Erythroblast (primary cell): ENCODE measurements at regions not wholly inside any gene's neighbourhood (a gene's known extent, or its start where the extent isn't known, plus 50 kb on each side); places are given as distances from the start of the nearest gene placed in this dataset.

ENCODE experiments used
- GATA1 ChIP-seq: IDR thresholded peaks from 2 replicates; pipeline ENCODE4 v1.6.1; 2011; ENCODE audit warnings: low read depth, mild to moderate bottlenecking, control low read depth, low read length, moderate library complexity
- POLR2A ChIP-seq: IDR thresholded peaks from 2 replicates; pipeline ENCODE4 v1.6.1; 2011; ENCODE audit warnings: mild to moderate bottlenecking, low read length

DNA sequence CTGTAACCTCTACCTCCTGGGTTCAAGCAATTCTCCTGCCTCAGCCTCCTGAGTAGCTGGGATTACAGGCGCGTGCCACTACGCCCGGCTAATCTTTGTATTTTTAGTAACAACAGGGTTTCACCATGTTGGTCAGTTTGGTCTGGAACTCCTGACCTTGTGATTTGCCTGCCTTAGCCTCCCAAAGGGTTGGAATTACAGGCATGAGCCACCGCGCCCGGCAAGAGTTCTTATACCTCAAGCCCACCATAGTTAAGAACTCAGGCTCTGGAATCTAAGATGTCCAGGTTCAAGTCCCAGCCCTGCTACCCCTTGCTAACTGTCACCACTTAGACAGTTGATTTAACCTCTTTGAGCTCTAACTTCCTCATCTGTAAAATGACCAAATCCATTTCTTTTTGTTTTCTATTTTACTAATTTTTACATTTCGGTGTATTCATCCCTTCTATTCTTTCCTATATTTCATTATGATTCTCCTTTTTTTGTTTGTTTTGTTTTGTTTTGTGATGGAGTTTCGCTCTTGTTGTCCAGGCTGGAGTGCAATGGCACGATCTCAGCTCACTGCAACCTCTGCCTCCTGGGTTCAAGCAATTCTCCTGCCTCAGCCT lies 104.8 kb upstream of the ZNF217 start:
- no peak for TF ChIP-seq POLR2A
- TF ChIP-seq GATA1 = no peak
